MM.1S (cell line): ENCODE measurements at regions not wholly inside any gene's neighbourhood (a gene's known extent, or its start where the extent isn't known, plus 50 kb on each side); places are given as distances from the start of the nearest gene placed in this dataset.

ENCODE experiments used
- DNase-seq: peaks from one replicate; pipeline ENCODE4 v3.0.0-alpha.2; 2015
- H2AFZ ChIP-seq: fragments of 300-600 bp; sonication (generic); 2 replicates; pipeline ENCODE4 v1.6.0; 2016; ENCODE audit warnings: antibody characterized with exemption, low read length
- H3F3A ChIP-seq: fragments of 300-600 bp; sonication (generic); 2 replicates; pipeline ENCODE4 v1.6.1; 2016; ENCODE audit warnings: mild to moderate bottlenecking, antibody characterized with exemption, low read length, moderate library complexity, mixed read lengths; ENCODE audit not compliant: insufficient read depth
- H3K27ac ChIP-seq: fragments of 300-600 bp; sonication (generic); 2 replicates; pipeline ENCODE4 v1.5.1; 2016; ENCODE audit warnings: mild to moderate bottlenecking, low read length
- H3K27me3 ChIP-seq: fragments of 300-600 bp; sonication (generic); replicated peaks from 2 replicates; pipeline ENCODE4 v1.6.0; 2016; ENCODE audit warnings: low read length; ENCODE audit not compliant: insufficient read depth
- H3K36me3 ChIP-seq: fragments of 300-600 bp; sonication (generic); replicated peaks from 2 replicates; pipeline ENCODE4 v1.6.1; 2016; ENCODE audit warnings: mild to moderate bottlenecking, low read length, mixed read lengths; ENCODE audit not compliant: insufficient read depth
- H3K4me1 ChIP-seq: fragments of 300-600 bp; sonication (generic); 2 replicates; pipeline ENCODE4 v1.6.1; 2016; ENCODE audit warnings: low read length, mixed read lengths
- H3K4me2 ChIP-seq: fragments of 300-600 bp; sonication (generic); 2 replicates; pipeline ENCODE4 v1.6.0; 2016; ENCODE audit warnings: low read depth, low read length
- H3K4me3 ChIP-seq: fragments of 300-600 bp; sonication (generic); 2 replicates; pipeline ENCODE4 v1.5.1; 2016; ENCODE audit warnings: low read length, mixed read lengths
- H3K79me2 ChIP-seq: fragments of 300-600 bp; sonication (generic); 2 replicates; pipeline ENCODE4 v1.6.1; 2016; ENCODE audit warnings: mixed run types, low read length, mixed read lengths
- H3K9ac ChIP-seq: fragments of 300-600 bp; sonication (generic); 2 replicates; pipeline ENCODE4 v1.6.1; 2016; ENCODE audit warnings: low read length, mixed read lengths
- H3K9me2 ChIP-seq: fragments of 300-600 bp; sonication (generic); replicated peaks from 2 replicates; pipeline ENCODE4 v1.6.1; 2016; ENCODE audit warnings: mild to moderate bottlenecking, low read length, mixed read lengths; ENCODE audit not compliant: insufficient read depth
- H3K9me3 ChIP-seq: fragments of 300-600 bp; sonication (generic); replicated peaks from 2 replicates; pipeline ENCODE4 v1.6.1; 2016; ENCODE audit warnings: mild to moderate bottlenecking, low read length, mixed read lengths; ENCODE audit not compliant: insufficient read depth
- H4K20me1 ChIP-seq: fragments of 300-600 bp; sonication (generic); 2 replicates; pipeline ENCODE4 v1.6.1; 2016; ENCODE audit warnings: mild to moderate bottlenecking, low read length, moderate library complexity, mixed read lengths; ENCODE audit not compliant: insufficient read depth
- EZH2 ChIP-seq: fragments of 300-600 bp; sonication (generic); optimal IDR thresholded peaks from 2 replicates; pipeline ENCODE3; 2017; ENCODE audit warnings: low read depth, mild to moderate bottlenecking, antibody characterized with exemption, low read length, mixed read lengths
- EZH2phosphoT487 ChIP-seq: fragments of 300-600 bp; sonication (generic); IDR thresholded peaks from 2 replicates; pipeline ENCODE4 v1.6.1; 2018; ENCODE audit warnings: antibody characterized with exemption, low read length
- TF ChIP-seq, protein P1 (sequence below): fragments of 300-600 bp; sonication (generic); IDR thresholded peaks from 2 replicates; pipeline ENCODE4 v1.5.1; 2016; ENCODE audit warnings: antibody characterized with exemption, low read length, mixed read lengths

DNA sequence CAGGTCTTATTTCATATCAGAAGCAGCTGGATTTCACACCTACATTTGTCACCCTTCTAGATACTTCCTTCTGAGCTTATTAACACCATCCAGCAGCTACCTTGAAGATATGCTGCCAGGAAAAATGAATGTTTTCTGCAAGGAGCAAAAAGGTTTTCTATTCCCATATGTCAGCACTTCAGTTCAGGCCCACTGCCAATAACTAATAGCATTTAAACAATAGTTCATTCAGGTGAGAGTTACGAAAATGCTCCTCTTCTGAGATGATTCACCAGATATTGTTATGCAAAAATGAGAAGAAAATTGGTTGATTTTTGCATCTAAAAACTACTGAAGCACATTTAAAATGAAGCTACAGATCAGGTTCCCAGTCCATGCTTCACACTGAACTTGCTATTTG is 56.4 kb upstream of the ISL1 start:
- Histone ChIP-seq H3K79me2 (no peaks in the 10 kb centered on the region), H3K27ac (no peak overlapping the region), H3K4me1 (no peaks in the 10 kb centered on the region), H2AFZ (no peak overlapping the region), H4K20me1 (no peaks in the 10 kb centered on the region), H3K9me3 (no peaks in the 10 kb centered on the region), H3K4me2 (no peak overlapping the region), H3F3A (no peaks in the 10 kb centered on the region), H3K27me3 (no peaks in the 10 kb centered on the region), H3K9ac (no peak overlapping the region), H3K4me3 (no peak overlapping the region), H3K36me3 (no peaks in the 10 kb centered on the region), H3K9me2 (no peaks in the 10 kb centered on the region)
- no peak for DNase-seq
- TF ChIP-seq EZH2 = no peak
- TF ChIP-seq EZH2phosphoT487 = no peak
- TF ChIP-seq, protein P1, sequence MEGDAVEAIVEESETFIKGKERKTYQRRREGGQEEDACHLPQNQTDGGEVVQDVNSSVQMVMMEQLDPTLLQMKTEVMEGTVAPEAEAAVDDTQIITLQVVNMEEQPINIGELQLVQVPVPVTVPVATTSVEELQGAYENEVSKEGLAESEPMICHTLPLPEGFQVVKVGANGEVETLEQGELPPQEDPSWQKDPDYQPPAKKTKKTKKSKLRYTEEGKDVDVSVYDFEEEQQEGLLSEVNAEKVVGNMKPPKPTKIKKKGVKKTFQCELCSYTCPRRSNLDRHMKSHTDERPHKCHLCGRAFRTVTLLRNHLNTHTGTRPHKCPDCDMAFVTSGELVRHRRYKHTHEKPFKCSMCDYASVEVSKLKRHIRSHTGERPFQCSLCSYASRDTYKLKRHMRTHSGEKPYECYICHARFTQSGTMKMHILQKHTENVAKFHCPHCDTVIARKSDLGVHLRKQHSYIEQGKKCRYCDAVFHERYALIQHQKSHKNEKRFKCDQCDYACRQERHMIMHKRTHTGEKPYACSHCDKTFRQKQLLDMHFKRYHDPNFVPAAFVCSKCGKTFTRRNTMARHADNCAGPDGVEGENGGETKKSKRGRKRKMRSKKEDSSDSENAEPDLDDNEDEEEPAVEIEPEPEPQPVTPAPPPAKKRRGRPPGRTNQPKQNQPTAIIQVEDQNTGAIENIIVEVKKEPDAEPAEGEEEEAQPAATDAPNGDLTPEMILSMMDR = no peak
